HG03378 (cell line): ENCODE measurements at regions not wholly inside any gene's neighbourhood (a gene's known extent, or its start where the extent isn't known, plus 50 kb on each side); places are given as distances from the start of the nearest gene placed in this dataset.

ENCODE experiments used
- ATAC-seq: cut with Tn5 transposase; IDR thresholded peaks from one replicate; pipeline ENCODE4 v1.9.1; 2021; ENCODE audit warnings: mild to moderate bottlenecking, moderate library complexity; ENCODE audit not compliant: unreplicated experiment

- ATAC-seq, result no peak
Measured at GRCh38 chr4:161237495-161237894, 926.3 kb downstream of the FSTL5 start.

GRCh38 chr4:161225327-161225726 is 938.5 kb downstream of the FSTL5 start:
- ATAC-seq, result no peak

GRCh38 chr4:161222889-161223288 is 940.9 kb downstream of the FSTL5 start:
- no peak for ATAC-seq

- ATAC-seq, result no peak
Measured at GRCh38 chr4:161208564-161208963, 955.2 kb downstream of the FSTL5 start.

GRCh38 chr4:161206528-161207080 is 957.2 kb downstream of the FSTL5 start:
- ATAC-seq, result no peak

GRCh38 chr4:161203865-161204264 is 959.9 kb downstream of the FSTL5 start:
- ATAC-seq, result no peak

GRCh38 chr4:161197912-161198311 is 965.9 kb downstream of the FSTL5 start:
- no peak for ATAC-seq

- ATAC-seq, result no peak
Measured at GRCh38 chr4:161197474-161197873, 966.3 kb downstream of the FSTL5 start.

- ATAC-seq, result no peak
Measured at GRCh38 chr4:161189286-161190134, 974.3 kb downstream of the FSTL5 start.

GRCh38 chr4:161188578-161188977 is 975.2 kb downstream of the FSTL5 start:
- ATAC-seq, result no peak

- ATAC-seq, result no peak
Measured at GRCh38 chr4:161187569-161187968, 976.2 kb downstream of the FSTL5 start.

- no peak for ATAC-seq
Measured at GRCh38 chr4:161186750-161187149, 977.0 kb downstream of the FSTL5 start.

GRCh38 chr4:161186012-161186411 is 977.8 kb downstream of the FSTL5 start:
- no peak for ATAC-seq

- no peak for ATAC-seq
Measured at GRCh38 chr4:161183729-161184128, 980.1 kb downstream of the FSTL5 start.

- no peak for ATAC-seq
Measured at GRCh38 chr4:161182913-161183312, 980.9 kb downstream of the FSTL5 start.

- ATAC-seq, result no peak
Measured at GRCh38 chr4:161178310-161178709, 985.5 kb downstream of the FSTL5 start.

- ATAC-seq, result no peak
Measured at GRCh38 chr4:161172396-161173026, 991.3 kb downstream of the FSTL5 start.

- ATAC-seq, result no peak
Measured at GRCh38 chr4:161167539-161167938, 996.3 kb downstream of the FSTL5 start.

- no peak for ATAC-seq
Measured at GRCh38 chr4:161160718-161161117, 1003.1 kb downstream of the FSTL5 start.

- no peak for ATAC-seq
Measured at GRCh38 chr4:161148051-161148450, 1015.7 kb downstream of the FSTL5 start.

GRCh38 chr4:161143375-161143774 is 1020.4 kb downstream of the FSTL5 start:
- ATAC-seq, result no peak

GRCh38 chr4:161134795-161135194 is 1029.0 kb downstream of the FSTL5 start:
- ATAC-seq, result no peak
